ENCODE measurements at regions not wholly inside any gene's neighbourhood (a gene's known extent, or its start where the extent isn't known, plus 50 kb on each side); places are given as distances from the start of the nearest gene placed in this dataset.

DNA sequence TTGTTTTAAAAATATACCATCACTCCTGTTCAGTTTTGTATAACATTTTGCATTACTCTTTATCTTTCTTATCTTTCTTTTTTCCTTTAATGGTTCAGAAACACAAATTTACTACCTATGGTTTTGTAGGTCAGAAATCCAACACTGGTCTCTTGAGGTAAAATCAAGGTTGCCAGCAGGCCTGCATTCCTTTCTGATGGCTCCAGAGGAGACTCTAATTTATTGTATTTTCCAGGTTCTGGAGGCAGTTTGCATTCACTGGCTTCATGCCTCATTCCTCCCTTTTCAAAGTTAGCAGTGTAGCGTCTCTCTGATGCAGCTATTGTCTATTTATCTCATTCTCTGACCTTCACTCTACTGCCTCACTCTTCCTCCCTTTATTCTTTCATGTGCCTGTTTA, 767.4 kb downstream of the SLITRK6 start:
- Mint-ChIP-seq H3K36me3 (no peaks in the 10 kb centered on the region), H3K4me3 (no peak overlapping the region), H3K27ac (no peak overlapping the region), H3K4me1 (no peaks in the 10 kb centered on the region), H3K9me3 (peaks cover 10% of the 10 kb centered on the region), H3K27me3 (no peaks in the 10 kb centered on the region)
- no peak for ATAC-seq

GRCh38 chr13:85028035-85028434, 771.2 kb downstream of the SLITRK6 start:
- ATAC-seq, result no peak
- H3K27me3 Mint-ChIP-seq, result no peaks in the 10 kb centered on the region
- H3K4me1 Mint-ChIP-seq, result no peaks in the 10 kb centered on the region
- peaks cover 11% of the 10 kb centered on the region for H3K9me3 Mint-ChIP-seq
- no peak overlapping the region for H3K4me3 Mint-ChIP-seq
- H3K27ac Mint-ChIP-seq, result no peak overlapping the region
- H3K36me3 Mint-ChIP-seq, result no peaks in the 10 kb centered on the region

DNA sequence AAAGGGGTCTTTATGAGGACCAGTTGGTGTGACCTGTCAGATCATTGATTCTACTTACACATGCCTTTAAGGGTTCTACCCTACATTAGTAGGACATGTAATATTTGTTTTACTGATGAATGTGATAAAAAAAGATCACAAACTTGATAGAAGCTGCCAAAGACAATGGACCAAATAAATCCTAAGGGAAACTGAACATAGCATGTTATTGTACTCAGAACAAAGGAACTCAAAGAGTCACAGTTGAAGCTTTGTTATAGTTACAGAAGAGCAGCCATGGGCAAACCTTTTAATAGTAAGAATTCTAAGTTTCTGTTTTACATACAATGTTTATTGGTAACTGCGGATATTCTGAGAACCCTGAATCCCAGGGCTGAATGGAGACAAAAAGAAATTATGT, 780.1 kb downstream of the SLITRK6 start:
- H3K27ac Mint-ChIP-seq, result no peak overlapping the region
- no peaks in the 10 kb centered on the region for H3K4me1 Mint-ChIP-seq
- no peak overlapping the region for H3K4me3 Mint-ChIP-seq
- H3K36me3 Mint-ChIP-seq, result no peaks in the 10 kb centered on the region
- ATAC-seq, result no peak
- H3K27me3 Mint-ChIP-seq, result no peaks in the 10 kb centered on the region
- peaks cover 6% of the 10 kb centered on the region for H3K9me3 Mint-ChIP-seq

- ATAC-seq, result no peak
- H3K4me3 Mint-ChIP-seq, result no peak overlapping the region
- H3K4me1 Mint-ChIP-seq, result no peaks in the 10 kb centered on the region
- H3K27ac Mint-ChIP-seq, result no peak overlapping the region
- no peaks in the 10 kb centered on the region for H3K36me3 Mint-ChIP-seq
- H3K27me3 Mint-ChIP-seq, result no peaks in the 10 kb centered on the region
- peaks cover 16% of the 10 kb centered on the region for H3K9me3 Mint-ChIP-seq
Observed at GRCh38 chr13:85013006-85013405, 786.2 kb downstream of the SLITRK6 start.

DNA sequence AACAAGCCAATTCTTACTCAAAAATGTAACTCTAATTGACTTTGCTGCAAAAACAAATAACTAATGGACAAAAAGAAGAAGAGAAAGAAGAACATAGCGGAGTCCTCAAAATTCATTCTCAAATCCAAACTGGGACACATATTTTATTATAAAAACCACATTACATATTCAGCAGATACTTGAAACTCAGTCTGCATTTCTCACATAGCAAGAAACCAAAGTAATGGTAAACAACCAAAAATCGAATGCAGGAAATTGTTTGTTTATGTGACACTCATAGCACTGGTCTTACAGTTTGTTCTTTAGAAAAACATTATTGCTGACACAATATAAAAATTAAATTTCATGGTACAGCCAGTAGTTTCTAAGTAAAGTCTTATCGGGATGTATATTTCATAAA, 789.8 kb downstream of the SLITRK6 start:
- ATAC-seq, result no peak
- Mint-ChIP-seq H3K4me3 (no peak overlapping the region), H3K4me1 (no peaks in the 10 kb centered on the region), H3K9me3 (peaks cover 16% of the 10 kb centered on the region), H3K27me3 (no peaks in the 10 kb centered on the region), H3K36me3 (no peaks in the 10 kb centered on the region), H3K27ac (no peak overlapping the region)

- no peak for ATAC-seq
- Mint-ChIP-seq H3K27ac (no peak overlapping the region), H3K36me3 (no peaks in the 10 kb centered on the region), H3K4me1 (no peaks in the 10 kb centered on the region), H3K27me3 (no peaks in the 10 kb centered on the region), H3K9me3 (peaks cover 3% of the 10 kb centered on the region), H3K4me3 (no peak overlapping the region)
Observed at GRCh38 chr13:84999252-84999651, 800.0 kb downstream of the SLITRK6 start.

DNA sequence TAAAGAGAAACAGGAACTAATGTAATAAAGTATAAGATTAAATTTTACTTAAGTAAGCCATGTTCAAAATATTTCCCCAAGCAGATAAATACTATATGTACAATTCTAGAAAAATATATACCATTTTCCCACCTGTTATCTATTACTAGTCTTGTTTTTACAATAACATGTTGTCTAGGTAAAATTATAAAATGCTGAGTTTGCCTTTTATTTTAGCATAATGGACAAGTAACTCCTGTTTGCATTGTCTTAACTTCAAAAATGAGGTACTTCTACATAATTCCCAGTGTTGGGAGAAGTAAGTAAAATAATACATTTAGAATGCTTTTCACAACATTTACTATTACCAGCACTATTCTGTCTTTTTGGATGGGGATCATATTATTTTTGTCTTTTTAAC, 800.5 kb downstream of the SLITRK6 start:
- Mint-ChIP-seq H3K4me3 (no peak overlapping the region), H3K27me3 (no peaks in the 10 kb centered on the region), H3K27ac (no peak overlapping the region), H3K4me1 (no peaks in the 10 kb centered on the region), H3K36me3 (no peaks in the 10 kb centered on the region), H3K9me3 (peaks cover 3% of the 10 kb centered on the region)
- ATAC-seq, result no peak

DNA sequence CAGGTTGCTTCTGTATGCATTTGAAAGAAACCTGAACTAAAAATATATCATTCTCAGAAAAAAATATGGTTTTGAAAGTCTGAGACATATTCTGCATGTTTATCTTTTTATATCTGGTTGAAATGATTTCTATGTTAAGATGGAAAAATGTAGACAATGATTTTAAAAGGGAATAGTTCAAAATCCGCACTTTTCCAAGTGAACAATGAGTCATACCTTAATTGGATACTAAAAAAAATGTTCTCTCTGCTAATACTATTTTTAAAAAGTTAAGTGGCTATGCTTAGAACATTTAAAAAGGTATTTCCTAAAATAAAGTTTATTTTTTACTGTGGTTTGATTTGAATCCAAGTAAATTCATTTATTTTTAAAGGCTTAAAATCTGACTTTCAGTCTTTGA, 801.4 kb downstream of the SLITRK6 start:
- Mint-ChIP-seq H3K9me3 (peaks cover 3% of the 10 kb centered on the region), H3K27ac (no peak overlapping the region), H3K4me1 (no peaks in the 10 kb centered on the region), H3K27me3 (no peaks in the 10 kb centered on the region), H3K36me3 (no peaks in the 10 kb centered on the region), H3K4me3 (no peak overlapping the region)
- no peak for ATAC-seq

DNA sequence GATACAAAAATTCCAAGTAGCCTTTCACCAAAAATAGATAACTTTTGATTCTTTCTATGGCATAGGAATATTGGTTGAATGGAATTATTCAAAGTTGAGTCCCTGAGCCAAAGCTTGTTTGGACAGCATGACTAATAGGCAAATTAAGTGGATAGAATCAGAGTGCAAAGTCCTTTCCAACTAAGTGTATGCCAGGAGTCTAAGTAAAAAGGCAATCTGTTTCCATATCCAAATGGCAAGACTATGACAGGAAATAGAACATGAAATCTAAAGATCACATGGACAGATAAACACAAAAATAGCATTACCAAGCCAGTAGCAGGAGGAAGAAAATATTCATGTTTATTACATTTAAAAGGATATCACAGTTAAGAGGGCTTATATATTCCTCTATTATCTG, 804.6 kb downstream of the SLITRK6 start:
- no peak overlapping the region for H3K27ac Mint-ChIP-seq
- H3K4me3 Mint-ChIP-seq, result no peak overlapping the region
- ATAC-seq, result no peak
- no peaks in the 10 kb centered on the region for H3K36me3 Mint-ChIP-seq
- H3K27me3 Mint-ChIP-seq, result no peaks in the 10 kb centered on the region
- no peaks in the 10 kb centered on the region for H3K4me1 Mint-ChIP-seq
- H3K9me3 Mint-ChIP-seq, result peaks cover 5% of the 10 kb centered on the region

- Mint-ChIP-seq H3K36me3 (no peaks in the 10 kb centered on the region), H3K9me3 (peaks cover 2% of the 10 kb centered on the region), H3K4me3 (no peak overlapping the region), H3K27me3 (no peaks in the 10 kb centered on the region), H3K27ac (no peak overlapping the region), H3K4me1 (no peaks in the 10 kb centered on the region)
- ATAC-seq, result no peak
Observed at GRCh38 chr13:84985860-84986259, 813.4 kb downstream of the SLITRK6 start.

DNA sequence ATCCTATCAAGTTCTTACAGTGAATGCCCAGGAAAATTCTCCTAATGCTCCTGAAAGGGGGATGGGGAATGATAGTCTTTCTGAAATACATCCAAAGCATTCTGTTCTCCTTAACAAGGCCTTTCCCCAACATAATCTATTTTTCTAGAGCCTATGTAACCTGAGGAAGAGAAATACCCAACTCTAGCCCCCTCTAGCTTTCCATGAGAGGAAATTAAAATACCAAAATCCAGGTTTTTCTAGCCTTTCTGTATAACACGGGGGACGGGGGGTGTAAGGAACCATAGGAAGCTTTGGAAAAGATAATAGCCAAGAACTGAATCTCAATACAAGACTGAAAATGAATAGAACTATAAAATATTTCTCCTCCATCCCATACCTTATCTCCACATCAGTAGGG, 815.9 kb downstream of the SLITRK6 start:
- no peak overlapping the region for H3K4me3 Mint-ChIP-seq
- H3K27me3 Mint-ChIP-seq, result no peaks in the 10 kb centered on the region
- H3K9me3 Mint-ChIP-seq, result peaks cover 5% of the 10 kb centered on the region
- H3K27ac Mint-ChIP-seq, result no peak overlapping the region
- no peak for ATAC-seq
- no peaks in the 10 kb centered on the region for H3K36me3 Mint-ChIP-seq
- H3K4me1 Mint-ChIP-seq, result no peaks in the 10 kb centered on the region

GRCh38 chr13:84980571-84980970, 818.6 kb downstream of the SLITRK6 start:
- Mint-ChIP-seq H3K36me3 (no peaks in the 10 kb centered on the region), H3K4me1 (no peaks in the 10 kb centered on the region), H3K27me3 (no peaks in the 10 kb centered on the region), H3K4me3 (no peak overlapping the region), H3K9me3 (peaks cover 5% of the 10 kb centered on the region), H3K27ac (no peak overlapping the region)
- no peak for ATAC-seq

- Mint-ChIP-seq H3K27ac (no peak overlapping the region), H3K27me3 (no peaks in the 10 kb centered on the region), H3K9me3 (peaks cover 5% of the 10 kb centered on the region), H3K4me3 (no peak overlapping the region), H3K36me3 (no peaks in the 10 kb centered on the region), H3K4me1 (no peaks in the 10 kb centered on the region)
- no peak for ATAC-seq
Observed at GRCh38 chr13:84978851-84979250, 820.4 kb downstream of the SLITRK6 start.

DNA sequence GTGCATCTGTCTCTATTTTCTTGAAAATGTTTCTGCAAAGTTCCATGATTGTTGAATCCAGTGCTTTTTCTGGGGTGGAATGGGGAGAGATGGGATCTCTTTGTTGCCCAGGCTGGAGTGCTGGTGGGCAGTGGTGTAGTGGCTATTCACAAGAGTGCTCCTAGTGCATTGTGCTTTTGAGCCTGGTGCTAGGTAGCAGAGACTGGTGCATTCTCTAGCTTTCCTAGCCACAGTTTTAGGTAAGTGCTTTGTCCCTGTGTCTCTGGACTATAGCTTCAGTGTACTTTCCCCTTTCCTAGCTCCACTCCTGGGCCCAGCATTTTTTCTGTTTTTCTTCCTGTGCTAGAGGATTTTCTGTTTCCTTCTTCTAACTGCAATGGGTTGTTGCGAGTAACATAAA, 825.6 kb downstream of the SLITRK6 start:
- peaks cover 3% of the 10 kb centered on the region for H3K9me3 Mint-ChIP-seq
- peak overlapping the region; percentile 55 for H3K4me3 Mint-ChIP-seq
- peak overlapping the region; percentile 46 for H3K27ac Mint-ChIP-seq
- no peaks in the 10 kb centered on the region for H3K4me1 Mint-ChIP-seq
- no peak for ATAC-seq
- no peaks in the 10 kb centered on the region for H3K27me3 Mint-ChIP-seq
- H3K36me3 Mint-ChIP-seq, result no peaks in the 10 kb centered on the region

DNA sequence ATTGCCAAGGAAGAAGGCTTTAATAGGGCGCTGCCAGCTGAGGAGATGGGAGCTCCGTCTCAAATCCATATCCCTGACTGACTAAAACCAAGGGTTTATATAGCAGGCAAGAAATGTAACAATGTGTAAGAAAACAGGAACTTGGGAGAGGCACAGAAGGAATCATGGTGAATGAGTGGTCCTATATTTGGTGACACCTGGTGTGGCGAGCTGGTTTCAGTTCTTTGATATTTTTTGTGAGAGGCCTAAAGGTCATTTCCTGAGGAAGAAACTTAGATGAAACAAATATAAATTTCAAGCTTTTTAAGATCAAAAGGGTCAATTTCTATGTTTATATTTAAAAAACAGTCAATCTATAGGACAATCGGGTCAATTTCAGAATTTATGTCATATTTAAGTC, 826.3 kb downstream of the SLITRK6 start:
- H3K27me3 Mint-ChIP-seq, result no peaks in the 10 kb centered on the region
- H3K36me3 Mint-ChIP-seq, result no peaks in the 10 kb centered on the region
- no peak overlapping the region for H3K27ac Mint-ChIP-seq
- no peaks in the 10 kb centered on the region for H3K4me1 Mint-ChIP-seq
- H3K9me3 Mint-ChIP-seq, result peaks cover 3% of the 10 kb centered on the region
- no peak for ATAC-seq
- H3K4me3 Mint-ChIP-seq, result peak overlapping the region; percentile 30

DNA sequence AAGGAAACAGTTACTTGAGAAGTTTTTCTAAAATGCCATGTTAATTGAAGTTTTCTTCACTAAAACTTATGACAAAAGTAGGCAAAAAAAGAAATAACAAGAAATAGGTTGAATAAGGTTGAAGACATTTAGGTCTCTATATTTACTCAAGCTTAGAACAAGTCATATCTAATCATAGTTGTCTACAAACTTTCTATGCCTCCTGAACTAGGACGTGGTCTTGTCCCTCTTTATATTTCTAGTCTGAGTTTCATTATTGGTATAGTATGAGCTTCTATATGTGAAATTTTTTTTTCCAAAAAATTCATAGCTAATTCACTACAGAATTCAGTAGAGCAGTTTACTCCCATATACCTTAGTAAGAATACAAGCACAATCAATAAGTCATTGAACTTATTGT, 836.4 kb downstream of the SLITRK6 start:
- ATAC-seq, result peak; percentile 64
- Mint-ChIP-seq H3K36me3 (no peaks in the 10 kb centered on the region), H3K27me3 (no peaks in the 10 kb centered on the region)

GRCh38 chr13:84962141-84962750, 837.0 kb downstream of the SLITRK6 start:
- no peaks in the 10 kb centered on the region for H3K36me3 Mint-ChIP-seq
- peak; percentile 63 for ATAC-seq
- H3K4me3 Mint-ChIP-seq, result no peak overlapping the region
- H3K27me3 Mint-ChIP-seq, result no peaks in the 10 kb centered on the region
- no peak overlapping the region for H3K27ac Mint-ChIP-seq
- no peaks in the 10 kb centered on the region for H3K9me3 Mint-ChIP-seq
- H3K4me1 Mint-ChIP-seq, result no peaks in the 10 kb centered on the region

More for the DNA sequence above, 836.4 kb downstream of the SLITRK6 start:
- Mint-ChIP-seq H3K27ac (no peak overlapping the region), H3K4me1 (no peaks in the 10 kb centered on the region), H3K9me3 (no peaks in the 10 kb centered on the region), H3K4me3 (no peak overlapping the region)

Measured in stimulated activated memory B cell treated with anti-CD40 and anti-IgM and Interleukin-4, amounts not matched to agents 10 μg/mL and 1 μg/mL and 100 μg/mL, for 72 hours (primary cell).